ENCODE measurements at regions not wholly inside any gene's neighbourhood (a gene's known extent, or its start where the extent isn't known, plus 50 kb on each side); places are given as distances from the start of the nearest gene placed in this dataset.

- TF ChIP-seq, protein P1, sequence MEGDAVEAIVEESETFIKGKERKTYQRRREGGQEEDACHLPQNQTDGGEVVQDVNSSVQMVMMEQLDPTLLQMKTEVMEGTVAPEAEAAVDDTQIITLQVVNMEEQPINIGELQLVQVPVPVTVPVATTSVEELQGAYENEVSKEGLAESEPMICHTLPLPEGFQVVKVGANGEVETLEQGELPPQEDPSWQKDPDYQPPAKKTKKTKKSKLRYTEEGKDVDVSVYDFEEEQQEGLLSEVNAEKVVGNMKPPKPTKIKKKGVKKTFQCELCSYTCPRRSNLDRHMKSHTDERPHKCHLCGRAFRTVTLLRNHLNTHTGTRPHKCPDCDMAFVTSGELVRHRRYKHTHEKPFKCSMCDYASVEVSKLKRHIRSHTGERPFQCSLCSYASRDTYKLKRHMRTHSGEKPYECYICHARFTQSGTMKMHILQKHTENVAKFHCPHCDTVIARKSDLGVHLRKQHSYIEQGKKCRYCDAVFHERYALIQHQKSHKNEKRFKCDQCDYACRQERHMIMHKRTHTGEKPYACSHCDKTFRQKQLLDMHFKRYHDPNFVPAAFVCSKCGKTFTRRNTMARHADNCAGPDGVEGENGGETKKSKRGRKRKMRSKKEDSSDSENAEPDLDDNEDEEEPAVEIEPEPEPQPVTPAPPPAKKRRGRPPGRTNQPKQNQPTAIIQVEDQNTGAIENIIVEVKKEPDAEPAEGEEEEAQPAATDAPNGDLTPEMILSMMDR (IDR thresholded peaks at IDR 0.05): no peak
- TF ChIP-seq POLR2A (IDR thresholded peaks at IDR 0.05) (no peak), POLR2AphosphoS5 (IDR thresholded peaks at IDR 0.05) (no peak)
Observed at GRCh38 chr12:39065455-39065854, 160.1 kb upstream of the CPNE8 start.

All from breast epithelium (tissue), 3 donors.